HUES64 (cell line): ENCODE measurements at regions not wholly inside any gene's neighbourhood (a gene's known extent, or its start where the extent isn't known, plus 50 kb on each side); places are given as distances from the start of the nearest gene placed in this dataset.
"Not testable (repeated sequence)": the region's sequence is repeated elsewhere in the genome, so short reads cannot be mapped to it uniquely, and the experiment has no call there.

Source experiments
- H3K27ac ChIP-seq: 2 replicates; pipeline ENCODE4 v1.7.0; 2013; ENCODE audit warnings: low read depth, low read length, inconsistent platforms
- H3K27me3 ChIP-seq: 2 replicates; pipeline ENCODE4 v1.6.1; 2013; ENCODE audit warnings: mild to moderate bottlenecking, low read length; ENCODE audit not compliant: insufficient read depth
- H3K36me3 ChIP-seq: 2 replicates; pipeline ENCODE4 v1.6.1; 2013; ENCODE audit warnings: mild to moderate bottlenecking, low read length; ENCODE audit not compliant: insufficient read depth
- H3K4me1 ChIP-seq: 2 replicates; pipeline ENCODE4 v1.6.1; 2013; ENCODE audit warnings: mild to moderate bottlenecking, low read length, moderate library complexity; ENCODE audit not compliant: insufficient read depth
- H3K4me3 ChIP-seq: 2 replicates; pipeline ENCODE4 v1.5.1; 2013; ENCODE audit warnings: mild to moderate bottlenecking, low read length, moderate library complexity
- H3K9ac ChIP-seq: 2 replicates; pipeline ENCODE4 v1.6.1; 2013; ENCODE audit warnings: mild to moderate bottlenecking, low read depth, low read length
- H3K9me3 ChIP-seq: 2 replicates; pipeline ENCODE4 v1.6.1; 2013; ENCODE audit warnings: low read depth, low read length; ENCODE audit not compliant: insufficient read depth
- WGBS: fragments of 150-250, 120-280 bp; methylation state at CpG from one replicate; pipeline ENCODE4 v1.1.7; 2013; ENCODE audit warnings: missing lambda C conversion rate; 5-methylcytosine and 5-hydroxymethylcytosine counted together

GRCh38 chr6:9332241-9332780, 897.0 kb upstream of the SLC35B3 start:
- H3K4me1 ChIP-seq = no peaks in the 10 kb centered on the region
- no peak overlapping the region for H3K9ac ChIP-seq
- no peaks in the 10 kb centered on the region for H3K36me3 ChIP-seq
- H3K27ac ChIP-seq = no peak overlapping the region
- no peaks in the 10 kb centered on the region for H3K9me3 ChIP-seq
- WGBS = no CpG with 5 or more reads among the region's 2 CpGs
- no peak overlapping the region for H3K4me3 ChIP-seq
- no peaks in the 10 kb centered on the region for H3K27me3 ChIP-seq

- H3K9me3 ChIP-seq = no peaks in the 10 kb centered on the region
- H3K27ac ChIP-seq = no peak overlapping the region
- H3K27me3 ChIP-seq = no peaks in the 10 kb centered on the region
- no peak overlapping the region for H3K4me3 ChIP-seq
- H3K9ac ChIP-seq = no peak overlapping the region
- 98% methylated on average over 3 of the region's 3 CpGs for WGBS
- no peaks in the 10 kb centered on the region for H3K36me3 ChIP-seq
- peaks cover 19% of the 10 kb centered on the region for H3K4me1 ChIP-seq
These were observed 881.5 kb upstream of the SLC35B3 start for GRCh38 chr6:9316831-9317230.

GRCh38 chr6:9315966-9316650, 880.8 kb upstream of the SLC35B3 start:
- Histone ChIP-seq H3K4me1 (peaks cover 14% of the 10 kb centered on the region), H3K9ac (no peak overlapping the region), H3K27ac (no peak overlapping the region), H3K4me3 (no peak overlapping the region), H3K9me3 (no peaks in the 10 kb centered on the region), H3K27me3 (no peaks in the 10 kb centered on the region), H3K36me3 (no peaks in the 10 kb centered on the region)
- WGBS = 93% methylated on average over 3 of the region's 4 CpGs

GRCh38 chr6:9308284-9308683, 872.9 kb upstream of the SLC35B3 start:
- H3K4me3 ChIP-seq = no peak overlapping the region
- no peaks in the 10 kb centered on the region for H3K27me3 ChIP-seq
- WGBS = 62% methylated on average over 2 of the region's 4 CpGs
- H3K36me3 ChIP-seq = no peaks in the 10 kb centered on the region
- no peak overlapping the region for H3K9ac ChIP-seq
- no peak overlapping the region for H3K27ac ChIP-seq
- peaks cover 13% of the 10 kb centered on the region; the same call in 1 of the 2 replicates for H3K4me1 ChIP-seq
- H3K9me3 ChIP-seq = no peaks in the 10 kb centered on the region

- peaks cover 13% of the 10 kb centered on the region; the same call in 1 of the 2 replicates for H3K4me1 ChIP-seq
- no peaks in the 10 kb centered on the region for H3K27me3 ChIP-seq
- H3K4me3 ChIP-seq = no peak overlapping the region
- no peak overlapping the region for H3K9ac ChIP-seq
- H3K9me3 ChIP-seq = no peaks in the 10 kb centered on the region
- 85% methylated on average over 2 of the region's 2 CpGs for WGBS
- H3K27ac ChIP-seq = no peak overlapping the region
- no peaks in the 10 kb centered on the region for H3K36me3 ChIP-seq
These were observed 872.4 kb upstream of the SLC35B3 start for GRCh38 chr6:9307786-9308185.

GRCh38 chr6:9307187-9307586, 871.8 kb upstream of the SLC35B3 start:
- H3K27ac ChIP-seq = no peak overlapping the region
- H3K9ac ChIP-seq = no peak overlapping the region
- no peak overlapping the region for H3K4me3 ChIP-seq
- H3K36me3 ChIP-seq = no peaks in the 10 kb centered on the region
- WGBS = no CpG with 5 or more reads among the region's 3 CpGs
- no peaks in the 10 kb centered on the region for H3K9me3 ChIP-seq
- H3K27me3 ChIP-seq = no peaks in the 10 kb centered on the region
- H3K4me1 ChIP-seq = peaks cover 9% of the 10 kb centered on the region; the same call in 1 of the 2 replicates

- Histone ChIP-seq H3K27me3 (no peaks in the 10 kb centered on the region), H3K4me1 (peaks cover 9% of the 10 kb centered on the region), H3K4me3 (no peak overlapping the region), H3K9ac (no peak overlapping the region), H3K9me3 (no peaks in the 10 kb centered on the region), H3K27ac (no peak overlapping the region), H3K36me3 (no peaks in the 10 kb centered on the region)
- WGBS = 95% methylated on average over 2 of the region's 4 CpGs
These were observed 860.3 kb upstream of the SLC35B3 start for GRCh38 chr6:9295644-9296043.

- H3K27ac ChIP-seq = no peak overlapping the region
- H3K27me3 ChIP-seq = no peaks in the 10 kb centered on the region
- H3K9me3 ChIP-seq = no peaks in the 10 kb centered on the region
- 77% methylated on average over 3 of the region's 3 CpGs for WGBS
- no peak overlapping the region for H3K4me3 ChIP-seq
- no peaks in the 10 kb centered on the region for H3K36me3 ChIP-seq
- no peak overlapping the region for H3K9ac ChIP-seq
- peaks cover 9% of the 10 kb centered on the region for H3K4me1 ChIP-seq
These were observed 857.6 kb upstream of the SLC35B3 start for GRCh38 chr6:9292975-9293374.

GRCh38 chr6:9290342-9290741, 855.0 kb upstream of the SLC35B3 start:
- H3K9ac ChIP-seq, H3K9me3 ChIP-seq, H3K4me1 ChIP-seq, H3K36me3 ChIP-seq, H3K4me3 ChIP-seq, H3K27me3 ChIP-seq, H3K27ac ChIP-seq: not testable (repeated sequence)
- WGBS = 97% methylated on average over 25 of the region's 32 CpGs

- H3K27ac ChIP-seq = no peak overlapping the region
- H3K4me1 ChIP-seq = no peaks in the 10 kb centered on the region
- no peak overlapping the region for H3K4me3 ChIP-seq
- H3K27me3 ChIP-seq = no peaks in the 10 kb centered on the region
- H3K9me3 ChIP-seq = no peaks in the 10 kb centered on the region; the same call in 1 of the 2 replicates
- no peak overlapping the region for H3K9ac ChIP-seq
- H3K36me3 ChIP-seq = no peaks in the 10 kb centered on the region
These were observed 837.3 kb upstream of the SLC35B3 start for GRCh38 chr6:9272671-9273070.

- 90% methylated on average over 1 of the region's 1 CpG for WGBS
These were observed 831.4 kb upstream of the SLC35B3 start for GRCh38 chr6:9266741-9267140.

More at GRCh38 chr6:9266741-9267140, 831.4 kb upstream of the SLC35B3 start:
- Histone ChIP-seq H3K4me3 (no peak overlapping the region), H3K4me1 (no peaks in the 10 kb centered on the region), H3K9ac (no peak overlapping the region), H3K9me3 (peaks cover 3% of the 10 kb centered on the region; the same call in 1 of the 2 replicates), H3K36me3 (no peaks in the 10 kb centered on the region), H3K27ac (no peak overlapping the region), H3K27me3 (no peaks in the 10 kb centered on the region)
